HL-60 (cell line): ENCODE measurements at regions not wholly inside any gene's neighbourhood (a gene's known extent, or its start where the extent isn't known, plus 50 kb on each side); places are given as distances from the start of the nearest gene placed in this dataset.

Source experiments
- DNase-seq, 2 experiments: peaks; one replicate each; pipeline ENCODE4 v3.0.0-alpha.2; 2010 to 2020; ENCODE audit warnings: low read depth in 1 of 2, low spot score in 1 of 2
- H3K27ac ChIP-seq: fragments of 250-450 bp; sonication (Bioruptor Pico); replicated peaks from 2 replicates; pipeline ENCODE4 v1.5.1; 2020; ENCODE audit warnings: mild to moderate bottlenecking, moderate library complexity
- H3K27me3 ChIP-seq: fragments of 250-450 bp; sonication (Bioruptor Pico); 2 replicates; pipeline ENCODE4 v1.5.1; 2021; ENCODE audit warnings: mild to moderate bottlenecking, moderate library complexity; ENCODE audit not compliant: insufficient read depth, poor library complexity, severe bottlenecking
- H3K4me3 ChIP-seq: replicated peaks from 2 replicates; pipeline ENCODE4 v1.5.1; 2011; ENCODE audit warnings: mild to moderate bottlenecking, control low read depth, low read length; ENCODE audit not compliant: insufficient read depth
- GABPA ChIP-seq: IDR thresholded peaks from 2 replicates; pipeline ENCODE4 v1.6.1; 2012; ENCODE audit warnings: low read depth
- POLR2AphosphoS5 ChIP-seq: IDR thresholded peaks from 2 replicates; pipeline ENCODE4 v1.6.1; 2012; ENCODE audit warnings: low read depth
- SPI1 ChIP-seq: IDR thresholded peaks from 2 replicates; pipeline ENCODE4 v1.6.1; 2012; ENCODE audit warnings: low read depth, mild to moderate bottlenecking, borderline replicate concordance
- TF ChIP-seq, protein P1 (sequence below): IDR thresholded peaks from 2 replicates; pipeline ENCODE4 v1.6.1; 2012; ENCODE audit warnings: low read depth; ENCODE audit not compliant: insufficient replicate concordance
- TF ChIP-seq, protein P2 (sequence below): IDR thresholded peaks from one replicate; pipeline ENCODE4 v1.5.1; 2011; ENCODE audit warnings: low read length, control low read depth, inconsistent platforms; ENCODE audit not compliant: insufficient read depth

DNA sequence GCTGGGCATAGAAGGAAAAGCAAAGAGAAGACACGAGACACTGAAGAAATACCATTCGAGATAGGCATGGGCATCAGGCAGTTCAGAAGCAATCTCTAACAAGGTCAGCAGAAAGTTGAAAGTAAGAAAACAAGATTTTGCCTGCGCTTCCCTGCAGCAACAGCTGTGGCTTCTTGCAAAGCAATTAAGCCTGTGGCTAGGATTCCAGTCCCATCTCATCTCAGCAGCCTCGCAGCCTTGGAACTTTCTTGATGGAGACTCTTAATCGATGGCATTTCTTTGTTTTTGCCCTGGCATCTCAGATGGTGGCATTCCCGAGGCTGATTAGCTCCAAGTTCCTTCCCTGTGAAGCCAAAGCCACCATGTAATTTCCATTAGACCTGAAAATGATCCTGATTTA is 64.6 kb upstream of the SPAG17 start:
- H3K27ac ChIP-seq: no peak overlapping the region
- TF ChIP-seq POLR2AphosphoS5 (no peak), SPI1 (no peak), GABPA (no peak)
- TF ChIP-seq, protein P1, sequence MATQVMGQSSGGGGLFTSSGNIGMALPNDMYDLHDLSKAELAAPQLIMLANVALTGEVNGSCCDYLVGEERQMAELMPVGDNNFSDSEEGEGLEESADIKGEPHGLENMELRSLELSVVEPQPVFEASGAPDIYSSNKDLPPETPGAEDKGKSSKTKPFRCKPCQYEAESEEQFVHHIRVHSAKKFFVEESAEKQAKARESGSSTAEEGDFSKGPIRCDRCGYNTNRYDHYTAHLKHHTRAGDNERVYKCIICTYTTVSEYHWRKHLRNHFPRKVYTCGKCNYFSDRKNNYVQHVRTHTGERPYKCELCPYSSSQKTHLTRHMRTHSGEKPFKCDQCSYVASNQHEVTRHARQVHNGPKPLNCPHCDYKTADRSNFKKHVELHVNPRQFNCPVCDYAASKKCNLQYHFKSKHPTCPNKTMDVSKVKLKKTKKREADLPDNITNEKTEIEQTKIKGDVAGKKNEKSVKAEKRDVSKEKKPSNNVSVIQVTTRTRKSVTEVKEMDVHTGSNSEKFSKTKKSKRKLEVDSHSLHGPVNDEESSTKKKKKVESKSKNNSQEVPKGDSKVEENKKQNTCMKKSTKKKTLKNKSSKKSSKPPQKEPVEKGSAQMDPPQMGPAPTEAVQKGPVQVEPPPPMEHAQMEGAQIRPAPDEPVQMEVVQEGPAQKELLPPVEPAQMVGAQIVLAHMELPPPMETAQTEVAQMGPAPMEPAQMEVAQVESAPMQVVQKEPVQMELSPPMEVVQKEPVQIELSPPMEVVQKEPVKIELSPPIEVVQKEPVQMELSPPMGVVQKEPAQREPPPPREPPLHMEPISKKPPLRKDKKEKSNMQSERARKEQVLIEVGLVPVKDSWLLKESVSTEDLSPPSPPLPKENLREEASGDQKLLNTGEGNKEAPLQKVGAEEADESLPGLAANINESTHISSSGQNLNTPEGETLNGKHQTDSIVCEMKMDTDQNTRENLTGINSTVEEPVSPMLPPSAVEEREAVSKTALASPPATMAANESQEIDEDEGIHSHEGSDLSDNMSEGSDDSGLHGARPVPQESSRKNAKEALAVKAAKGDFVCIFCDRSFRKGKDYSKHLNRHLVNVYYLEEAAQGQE: no peak
- TF ChIP-seq, protein P2, sequence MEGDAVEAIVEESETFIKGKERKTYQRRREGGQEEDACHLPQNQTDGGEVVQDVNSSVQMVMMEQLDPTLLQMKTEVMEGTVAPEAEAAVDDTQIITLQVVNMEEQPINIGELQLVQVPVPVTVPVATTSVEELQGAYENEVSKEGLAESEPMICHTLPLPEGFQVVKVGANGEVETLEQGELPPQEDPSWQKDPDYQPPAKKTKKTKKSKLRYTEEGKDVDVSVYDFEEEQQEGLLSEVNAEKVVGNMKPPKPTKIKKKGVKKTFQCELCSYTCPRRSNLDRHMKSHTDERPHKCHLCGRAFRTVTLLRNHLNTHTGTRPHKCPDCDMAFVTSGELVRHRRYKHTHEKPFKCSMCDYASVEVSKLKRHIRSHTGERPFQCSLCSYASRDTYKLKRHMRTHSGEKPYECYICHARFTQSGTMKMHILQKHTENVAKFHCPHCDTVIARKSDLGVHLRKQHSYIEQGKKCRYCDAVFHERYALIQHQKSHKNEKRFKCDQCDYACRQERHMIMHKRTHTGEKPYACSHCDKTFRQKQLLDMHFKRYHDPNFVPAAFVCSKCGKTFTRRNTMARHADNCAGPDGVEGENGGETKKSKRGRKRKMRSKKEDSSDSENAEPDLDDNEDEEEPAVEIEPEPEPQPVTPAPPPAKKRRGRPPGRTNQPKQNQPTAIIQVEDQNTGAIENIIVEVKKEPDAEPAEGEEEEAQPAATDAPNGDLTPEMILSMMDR: no peak
- H3K4me3 ChIP-seq: no peak overlapping the region
- no peak for DNase-seq
- no peaks in the 10 kb centered on the region for H3K27me3 ChIP-seq

DNA sequence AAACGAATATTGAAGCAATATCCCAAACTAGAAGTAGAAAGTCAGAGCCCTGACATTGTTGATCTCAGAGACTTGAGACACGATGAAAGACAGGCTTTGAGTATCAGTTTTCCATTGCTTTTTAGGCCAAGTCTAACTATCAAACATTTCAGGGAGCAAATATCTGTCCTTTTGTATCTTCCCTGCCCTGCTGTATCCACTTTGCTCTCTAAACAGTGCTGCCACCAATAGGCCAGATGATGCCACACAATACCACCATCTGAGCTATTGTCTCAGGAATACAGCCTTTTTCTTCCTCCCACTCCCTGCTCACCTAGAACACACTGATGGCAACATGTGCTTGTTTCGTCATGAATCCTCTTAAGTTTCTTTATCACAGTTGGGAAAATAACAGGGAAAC is 62.6 kb upstream of the SPAG17 start:
- Histone ChIP-seq H3K27me3 (no peaks in the 10 kb centered on the region), H3K4me3 (no peak overlapping the region), H3K27ac (no peak overlapping the region)
- no peak for DNase-seq
- TF ChIP-seq GABPA (no peak), SPI1 (no peak)
- TF ChIP-seq, protein P2: no peak
- TF ChIP-seq, protein P1: no peak

DNA sequence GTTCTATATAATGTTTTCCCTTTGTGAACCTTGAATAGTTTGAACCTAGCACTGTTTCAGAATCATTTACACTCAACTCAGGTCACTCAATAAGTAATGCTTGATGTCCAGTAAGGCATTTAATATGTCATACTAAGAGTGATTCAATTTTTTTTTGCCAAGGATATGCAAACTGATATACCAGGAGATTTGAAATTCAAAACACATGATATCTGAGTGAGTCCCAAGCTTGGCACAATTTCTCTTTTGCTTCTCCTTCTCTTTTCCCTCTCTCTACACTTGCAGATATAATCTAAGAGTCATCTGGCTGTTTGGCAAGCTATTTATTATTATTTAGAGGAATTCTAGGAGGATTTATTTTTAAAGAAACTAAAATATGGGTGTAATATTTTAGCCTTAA is 61.6 kb upstream of the SPAG17 start:
- no peak for DNase-seq
- Histone ChIP-seq H3K27ac (no peak overlapping the region), H3K27me3 (no peaks in the 10 kb centered on the region), H3K4me3 (no peak overlapping the region)
- TF ChIP-seq POLR2AphosphoS5: no peak
- TF ChIP-seq, protein P1: no peak
- TF ChIP-seq, protein P2: no peak
- TF ChIP-seq SPI1: no peak
- no peak for TF ChIP-seq GABPA
